Endothelial cell of umbilical vein (primary cell): ENCODE measurements at regions not wholly inside any gene's neighbourhood (a gene's known extent, or its start where the extent isn't known, plus 50 kb on each side); places are given as distances from the start of the nearest gene placed in this dataset.

Experiments
- CTCF ChIP-seq, 2 donors: IDR thresholded peaks; 1 replicate in 1 of 2; 2 replicates in 1 of 2; pipeline ENCODE4 v1.5.1; 2011; ENCODE audit warnings: low read length in 2 of 2, mild to moderate bottlenecking in 2 of 2, moderate library complexity in 2 of 2, control low read depth in 1 of 2, inconsistent platforms in 1 of 2, low read depth in 1 of 2; ENCODE audit not compliant: insufficient read depth in 1 of 2; ENCODE audit errors: extremely low read depth in 1 of 2
- EZH2 ChIP-seq: IDR thresholded peaks from 2 replicates; pipeline ENCODE4 v1.6.1; 2012; ENCODE audit warnings: borderline replicate concordance, low read depth, mild to moderate bottlenecking, moderate library complexity, low read length, inconsistent platforms; ENCODE audit not compliant: severe bottlenecking
- GATA2 ChIP-seq: IDR thresholded peaks from 2 replicates; pipeline ENCODE4 v1.7.0; 2011; ENCODE audit warnings: low read depth, mild to moderate bottlenecking, moderate library complexity, mixed read lengths, low read length; ENCODE audit not compliant: insufficient read length, insufficient read depth
- MYC ChIP-seq: IDR thresholded peaks from one replicate; pipeline ENCODE4 v1.6.1; 2011; ENCODE audit warnings: mild to moderate bottlenecking, low read depth, low read length
- POLR2A ChIP-seq: IDR thresholded peaks from 2 replicates; pipeline ENCODE4 v1.6.1; 2012; ENCODE audit warnings: low read depth, mild to moderate bottlenecking, control low read depth, low read length
- POLR2AphosphoS5 ChIP-seq: IDR thresholded peaks from 2 replicates; pipeline ENCODE4 v1.6.1; 2012; ENCODE audit warnings: low read depth, mild to moderate bottlenecking, control low read depth, low read length, moderate library complexity; ENCODE audit not compliant: insufficient read depth
- TF ChIP-seq, protein P1 (sequence below): IDR thresholded peaks from 2 replicates; pipeline ENCODE4 v1.6.1; 2011; ENCODE audit not compliant: insufficient read depth, insufficient read length

GRCh38 chrX:147550217-147550616, 361.5 kb upstream of the FMR1 start:
- TF ChIP-seq CTCF (IDR thresholded peaks at IDR 0.05; ENCODE audit: extremely low read depth in 1 of 2, insufficient read depth in 1 of 2, low read depth in 1 of 2, low read length in 2 of 2) = no peak
- no peak for TF ChIP-seq POLR2AphosphoS5
- TF ChIP-seq, protein P1, sequence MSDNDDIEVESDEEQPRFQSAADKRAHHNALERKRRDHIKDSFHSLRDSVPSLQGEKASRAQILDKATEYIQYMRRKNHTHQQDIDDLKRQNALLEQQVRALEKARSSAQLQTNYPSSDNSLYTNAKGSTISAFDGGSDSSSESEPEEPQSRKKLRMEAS = no peak
- TF ChIP-seq EZH2 = no peak
- no peak for TF ChIP-seq POLR2A
- no peak for TF ChIP-seq MYC
- TF ChIP-seq GATA2 = no peak
